SW480 (cell line): ENCODE measurements at regions not wholly inside any gene's neighbourhood (a gene's known extent, or its start where the extent isn't known, plus 50 kb on each side); places are given as distances from the start of the nearest gene placed in this dataset.

Source experiments
- DNase-seq: peaks from one replicate; pipeline ENCODE4 v3.0.0-alpha.2; 2016; ENCODE audit warnings: low spot score

GRCh38 chr11:27858866-27859265, 158.6 kb upstream of the BDNF start:
- DNase-seq: no peak

GRCh38 chr11:27857588-27857987, 157.3 kb upstream of the BDNF start:
- no peak for DNase-seq

- no peak for DNase-seq
Measured at GRCh38 chr11:27857014-27857413, 156.8 kb upstream of the BDNF start.

GRCh38 chr11:27848423-27848822, 148.2 kb upstream of the BDNF start:
- DNase-seq: no peak

GRCh38 chr11:27847496-27847895, 147.2 kb upstream of the BDNF start:
- DNase-seq: no peak

- no peak for DNase-seq
Measured at GRCh38 chr11:27842290-27842689, 142.0 kb upstream of the BDNF start.

GRCh38 chr11:27841023-27841422, 140.8 kb upstream of the BDNF start:
- no peak for DNase-seq

GRCh38 chr11:27839226-27839913, 139.1 kb upstream of the BDNF start:
- DNase-seq: peak; percentile 25

GRCh38 chr11:27838674-27839073, 138.4 kb upstream of the BDNF start:
- peak; percentile 50 for DNase-seq

GRCh38 chr11:27837895-27838563, 137.8 kb upstream of the BDNF start:
- no peak for DNase-seq

- no peak for DNase-seq
Measured at GRCh38 chr11:27830206-27830605, 130.0 kb upstream of the BDNF start.

- DNase-seq: no peak
Measured at GRCh38 chr11:27820249-27820648, 120.0 kb upstream of the BDNF start.

- DNase-seq: no peak
Measured at GRCh38 chr11:27816197-27816596, 115.9 kb upstream of the BDNF start.

- no peak for DNase-seq
Measured at GRCh38 chr11:27812341-27812740, 112.1 kb upstream of the BDNF start.

GRCh38 chr11:27807596-27807995, 107.3 kb upstream of the BDNF start:
- no peak for DNase-seq

GRCh38 chr11:27806122-27806521, 105.9 kb upstream of the BDNF start:
- DNase-seq: no peak

GRCh38 chr11:27795955-27796861, 96.0 kb upstream of the BDNF start:
- peak; percentile 52 for DNase-seq

GRCh38 chr11:27786864-27787263, 86.6 kb upstream of the BDNF start:
- no peak for DNase-seq

- DNase-seq: no peak
Measured at GRCh38 chr11:27786331-27786730, 86.1 kb upstream of the BDNF start.

GRCh38 chr11:27783701-27784355, 83.6 kb upstream of the BDNF start:
- DNase-seq: no peak

- DNase-seq: no peak
Measured at GRCh38 chr11:27777033-27777432, 76.8 kb upstream of the BDNF start.

GRCh38 chr11:27773884-27774283, 73.6 kb upstream of the BDNF start:
- no peak for DNase-seq
